ENCODE measurements at regions not wholly inside any gene's neighbourhood (a gene's known extent, or its start where the extent isn't known, plus 50 kb on each side); places are given as distances from the start of the nearest gene placed in this dataset.

GRCh38 chr11:35061516-35062440 lies 77.2 kb upstream of the CD44 start:
- H3K36me3 ChIP-seq, result no peaks in the 10 kb centered on the region
- no peak for DNase-seq
- peaks cover 0 to 12% (median 3%) of the 10 kb centered on the region in 4 donors for H3K4me1 ChIP-seq
- no peaks in the 10 kb centered on the region for H3K9me3 ChIP-seq
- H3K27me3 ChIP-seq, result no peaks in the 10 kb centered on the region
- no peak overlapping the region for H3K27ac ChIP-seq
- no peak overlapping the region for H3K4me3 ChIP-seq
- intact Hi-C loops (cut with DNase I; ENCODE audit: low total_unique reads), result no loop called here
- WGBS, 5 donors, result 55 to 67% (median 64%) methylated on average over 5 of the region's 5 CpGs
- TF ChIP-seq POLR2A (IDR thresholded peaks at IDR 0.05) (no peak), EP300 (IDR thresholded peaks at IDR 0.05) (no peak), CTCF (IDR thresholded peaks at IDR 0.05) (no peak)

- Histone ChIP-seq H3K9me3 (no peaks in the 10 kb centered on the region), H3K4me1 (peaks cover 0 to 19% (median 3%) of the 10 kb centered on the region in 4 donors), H3K36me3 (no peaks in the 10 kb centered on the region), H3K4me3 (no peak overlapping the region), H3K27me3 (no peaks in the 10 kb centered on the region), H3K27ac (no peak overlapping the region)
- DNase-seq, result no peak
- 76 to 90% (median 88%) methylated on average over 6 of the region's 6 CpGs for WGBS, 5 donors
- intact Hi-C loops (cut with DNase I; ENCODE audit: low total_unique reads), result no loop called here
- TF ChIP-seq POLR2A (IDR thresholded peaks at IDR 0.05) (no peak), CTCF (IDR thresholded peaks at IDR 0.05) (no peak), POLR2AphosphoS5 (IDR thresholded peaks at IDR 0.05) (no peak), EP300 (IDR thresholded peaks at IDR 0.05) (no peak)
Observed at GRCh38 chr11:35063488-35063931, 75.5 kb upstream of the CD44 start.

GRCh38 chr11:35064114-35064800 lies 74.7 kb upstream of the CD44 start:
- no peak overlapping the region for H3K27ac ChIP-seq
- no peak for TF ChIP-seq POLR2A (IDR thresholded peaks at IDR 0.05)
- TF ChIP-seq EP300 (IDR thresholded peaks at IDR 0.05), result no peak
- no peak for TF ChIP-seq CTCF (IDR thresholded peaks at IDR 0.05)
- TF ChIP-seq POLR2AphosphoS5 (IDR thresholded peaks at IDR 0.05), result no peak
- no peaks in the 10 kb centered on the region for H3K36me3 ChIP-seq
- H3K4me1 ChIP-seq, result peaks cover 0 to 19% (median 3%) of the 10 kb centered on the region in 4 donors
- 81 to 88% (median 86%) methylated on average over 8 of the region's 8 CpGs for WGBS, 5 donors
- no peaks in the 10 kb centered on the region for H3K9me3 ChIP-seq
- no peak overlapping the region for H3K4me3 ChIP-seq
- no peak for DNase-seq
- intact Hi-C loops (cut with DNase I; ENCODE audit: low total_unique reads), result no loop called here
- H3K27me3 ChIP-seq, result no peaks in the 10 kb centered on the region

DNA sequence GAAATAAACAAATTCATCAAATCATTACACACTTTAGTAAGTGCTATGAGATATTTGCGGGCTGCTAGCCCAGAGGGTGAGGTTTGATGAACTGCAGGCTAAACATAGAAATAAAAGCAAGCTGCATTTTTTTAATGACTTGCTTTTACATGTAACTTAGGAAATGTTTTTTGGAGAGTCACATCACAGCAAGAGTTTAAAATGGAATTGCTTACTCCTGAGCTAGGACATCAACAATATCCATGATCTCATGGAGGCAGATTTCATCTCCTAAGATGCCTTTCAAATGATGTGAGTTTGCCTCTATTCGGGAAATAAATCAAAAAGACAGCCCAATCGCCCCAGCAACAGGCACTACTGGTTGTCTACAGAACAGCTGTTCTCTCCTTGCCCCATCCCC lies 73.4 kb upstream of the CD44 start:
- H3K9me3 ChIP-seq, result peaks cover 0 to 7% (median 0%) of the 10 kb centered on the region in 4 donors
- H3K4me1 ChIP-seq, result peaks cover 0 to 19% (median 3%) of the 10 kb centered on the region in 4 donors
- no peak for TF ChIP-seq POLR2A (IDR thresholded peaks at IDR 0.05)
- peak in 1 of 3 donors; percentile 10 for TF ChIP-seq POLR2AphosphoS5 (IDR thresholded peaks at IDR 0.05)
- intact Hi-C loops (cut with DNase I; ENCODE audit: low total_unique reads), result no loop called here
- peak in 1 of 2 donors; percentile 64 for DNase-seq
- WGBS, 5 donors, result 69 to 83% (median 77%) methylated on average over 3 of the region's 3 CpGs
- H3K27me3 ChIP-seq, result no peaks in the 10 kb centered on the region
- H3K36me3 ChIP-seq, result no peaks in the 10 kb centered on the region
- H3K27ac ChIP-seq, result peak overlapping the region in 1 of 5 donors; percentile 57
- H3K4me3 ChIP-seq, result no peak overlapping the region

Data from stomach (tissue), 8 donors.